Breast epithelium (tissue), 4 donors: ENCODE measurements at regions not wholly inside any gene's neighbourhood (a gene's known extent, or its start where the extent isn't known, plus 50 kb on each side); places are given as distances from the start of the nearest gene placed in this dataset.
"Not testable (repeated sequence)": the region's sequence is repeated elsewhere in the genome, so short reads cannot be mapped to it uniquely, and the experiment has no call there.

ENCODE experiments used
- DNase-seq, 2 donors: peaks; one replicate each; pipeline ENCODE4 v3.0.0-alpha.2; 2019; ENCODE audit warnings: low spot score in 2 of 2
- H3K27ac ChIP-seq, 2 donors: fragments of 200-600 bp; sonication (generic) in 1 of 2; one replicate each; pipeline ENCODE4 v1.5.1; 2016 to 2019; ENCODE audit warnings: mild to moderate bottlenecking in 1 of 2
- H3K27me3 ChIP-seq, 2 donors: fragments of 200-600 bp; sonication (generic) in 1 of 2; one replicate each; pipeline versions ENCODE4 v1.5.1 to v1.6.0; 2017 to 2019; ENCODE audit warnings: control low read depth in 1 of 2, mild to moderate bottlenecking in 1 of 2
- H3K36me3 ChIP-seq: fragments of 200-600 bp; one replicate; pipeline ENCODE4 v1.5.1; 2019
- H3K4me1 ChIP-seq, 2 donors: fragments of 200-600 bp; sonication (generic); one replicate each; pipeline ENCODE4 v1.5.1; 2016 to 2019; ENCODE audit warnings: control low read depth in 1 of 2
- H3K4me3 ChIP-seq, 3 donors: fragments of 200-600 bp; sonication (generic); 1 replicate in 2 of 3; 2 replicates in 1 of 3; pipeline ENCODE4 v1.5.1; 2016 to 2019; ENCODE audit warnings: mild to moderate bottlenecking in 3 of 3, moderate library complexity in 2 of 3
- H3K9me3 ChIP-seq, 2 donors: fragments of 200-600 bp; sonication (generic) in 1 of 2; one replicate each; pipeline ENCODE4 v1.5.1; 2016 to 2019; ENCODE audit warnings: control low read depth in 1 of 2
- POLR2A ChIP-seq: fragments of 450-650 bp; IDR thresholded peaks from one replicate; pipeline ENCODE4 v1.6.1; 2016; ENCODE audit warnings: antibody characterized with exemption, mild to moderate bottlenecking, moderate library complexity
- POLR2AphosphoS5 ChIP-seq, 3 donors: sonication (generic); formaldehyde crosslinking; IDR thresholded peaks; one replicate each; pipeline ENCODE4 v1.6.1; 2017; ENCODE audit warnings: antibody characterized with exemption in 3 of 3
- intact Hi-C: fragments of 100-400 bp; cut with DNase I; formaldehyde crosslinking; loops from one replicate; pipeline ENCODE4 v1.15.1; 2023; ENCODE audit warnings: low total_unique reads
- TF ChIP-seq, protein P1 (sequence below), 3 donors: fragments of 450-650 bp; IDR thresholded peaks; one replicate each; pipeline ENCODE4 v1.5.1; 2016 to 2017; ENCODE audit warnings: antibody characterized with exemption in 3 of 3, mild to moderate bottlenecking in 3 of 3, moderate library complexity in 3 of 3

DNA sequence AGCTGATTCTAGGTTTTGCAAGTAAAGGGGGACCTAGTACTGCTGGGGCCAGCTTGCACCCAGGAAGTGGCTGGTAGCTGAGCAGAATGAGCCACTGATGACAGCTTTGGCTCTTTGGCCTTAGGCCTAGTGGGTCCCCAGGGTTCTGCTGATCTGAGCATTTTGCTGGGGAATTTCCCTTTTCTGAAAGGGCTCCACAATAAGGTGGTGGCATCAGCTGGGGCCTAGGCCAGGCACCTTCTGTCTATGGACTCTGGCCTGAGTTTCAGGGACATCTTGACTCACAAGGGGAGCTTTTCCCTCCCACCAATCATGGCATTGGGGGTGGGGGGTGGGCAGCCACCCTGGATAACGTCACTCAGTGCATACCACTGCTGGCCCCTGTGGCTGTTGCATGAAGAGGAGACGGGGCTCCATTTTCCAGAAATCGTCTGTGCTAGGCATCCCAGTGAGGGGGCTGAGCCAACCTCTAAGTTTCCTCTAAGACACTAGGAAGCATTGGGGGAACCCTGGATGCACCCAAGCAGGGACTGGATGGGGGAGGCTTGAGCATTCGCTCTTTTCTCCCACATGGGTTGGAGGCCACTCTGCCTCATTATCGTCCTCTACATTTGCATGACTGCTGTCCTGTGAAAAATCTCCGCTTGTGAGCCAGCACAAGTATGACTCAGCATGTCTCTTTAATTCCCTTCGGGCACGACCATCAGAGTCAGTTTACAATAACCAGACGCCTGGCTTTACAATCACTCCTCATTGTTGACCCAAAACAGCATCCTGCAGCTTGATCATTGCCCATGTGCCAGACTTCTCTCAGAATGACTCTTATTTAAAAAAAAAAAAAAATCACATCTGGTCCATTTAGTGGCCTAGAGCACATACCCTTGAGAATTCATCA is 145.0 kb upstream of the THY1 start:
- no peak overlapping the region for H3K4me3 ChIP-seq
- H3K27ac ChIP-seq: no peak overlapping the region
- H3K27me3 ChIP-seq: no peaks in the 10 kb centered on the region
- DNase-seq: no peak
- H3K4me1 ChIP-seq: no peaks in the 10 kb centered on the region
- no peaks in the 10 kb centered on the region for H3K36me3 ChIP-seq
- intact Hi-C loops: no loop called here
- peaks cover 0 to 3% of the 10 kb centered on the region in 2 donors for H3K9me3 ChIP-seq
- TF ChIP-seq, protein P1, sequence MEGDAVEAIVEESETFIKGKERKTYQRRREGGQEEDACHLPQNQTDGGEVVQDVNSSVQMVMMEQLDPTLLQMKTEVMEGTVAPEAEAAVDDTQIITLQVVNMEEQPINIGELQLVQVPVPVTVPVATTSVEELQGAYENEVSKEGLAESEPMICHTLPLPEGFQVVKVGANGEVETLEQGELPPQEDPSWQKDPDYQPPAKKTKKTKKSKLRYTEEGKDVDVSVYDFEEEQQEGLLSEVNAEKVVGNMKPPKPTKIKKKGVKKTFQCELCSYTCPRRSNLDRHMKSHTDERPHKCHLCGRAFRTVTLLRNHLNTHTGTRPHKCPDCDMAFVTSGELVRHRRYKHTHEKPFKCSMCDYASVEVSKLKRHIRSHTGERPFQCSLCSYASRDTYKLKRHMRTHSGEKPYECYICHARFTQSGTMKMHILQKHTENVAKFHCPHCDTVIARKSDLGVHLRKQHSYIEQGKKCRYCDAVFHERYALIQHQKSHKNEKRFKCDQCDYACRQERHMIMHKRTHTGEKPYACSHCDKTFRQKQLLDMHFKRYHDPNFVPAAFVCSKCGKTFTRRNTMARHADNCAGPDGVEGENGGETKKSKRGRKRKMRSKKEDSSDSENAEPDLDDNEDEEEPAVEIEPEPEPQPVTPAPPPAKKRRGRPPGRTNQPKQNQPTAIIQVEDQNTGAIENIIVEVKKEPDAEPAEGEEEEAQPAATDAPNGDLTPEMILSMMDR (IDR thresholded peaks at IDR 0.05): no peak
- TF ChIP-seq POLR2A: no peak
- no peak for TF ChIP-seq POLR2AphosphoS5 (IDR thresholded peaks at IDR 0.05)

DNA sequence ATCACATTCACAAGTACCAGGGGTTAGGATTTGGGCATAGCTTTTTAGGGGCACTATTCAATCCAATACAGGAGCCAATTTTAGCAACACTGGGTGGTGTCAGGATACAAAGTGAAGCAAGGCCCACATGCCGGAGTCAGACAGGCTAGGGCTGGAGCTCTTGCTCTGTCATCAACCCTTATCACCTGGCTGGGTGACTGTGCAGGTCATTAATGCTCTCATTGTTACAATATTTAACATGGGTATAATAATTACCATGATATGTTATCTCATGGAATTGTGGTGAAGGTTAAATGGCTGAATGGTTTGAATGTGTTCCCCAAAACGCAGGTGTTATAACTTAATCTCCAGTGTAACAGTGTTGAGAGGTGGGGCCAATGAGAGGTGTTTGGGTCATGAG is 143.3 kb upstream of the THY1 start:
- no peaks in the 10 kb centered on the region for H3K27me3 ChIP-seq
- intact Hi-C loops: no loop called here
- H3K9me3 ChIP-seq: peaks cover 0 to 7% of the 10 kb centered on the region in 2 donors
- H3K4me3 ChIP-seq: no peak overlapping the region
- H3K27ac ChIP-seq: no peak overlapping the region
- TF ChIP-seq POLR2AphosphoS5 (IDR thresholded peaks at IDR 0.05) (no peak), POLR2A (no peak)
- TF ChIP-seq, protein P1 (IDR thresholded peaks at IDR 0.05): no peak
- no peak for DNase-seq
- no peaks in the 10 kb centered on the region for H3K36me3 ChIP-seq
- H3K4me1 ChIP-seq: no peaks in the 10 kb centered on the region

DNA sequence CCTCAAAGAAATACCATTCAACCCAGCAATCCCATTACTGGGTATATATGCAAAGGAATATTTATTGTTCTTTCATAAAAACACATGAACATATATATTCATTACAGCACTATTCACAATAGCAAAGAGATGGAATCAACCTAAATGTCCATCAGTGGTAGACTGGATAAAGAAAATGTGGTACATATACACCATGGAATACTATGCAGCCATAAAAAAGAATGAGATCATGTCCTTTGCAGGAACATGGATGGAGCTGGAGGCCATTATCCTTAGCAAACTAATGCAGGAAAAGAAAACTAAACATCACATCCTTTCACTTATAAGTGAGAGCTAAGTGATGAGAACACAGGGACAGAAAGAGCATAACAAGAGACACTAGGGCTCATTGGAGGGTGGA is 142.7 kb upstream of the THY1 start:
- H3K36me3 ChIP-seq, H3K4me1 ChIP-seq, DNase-seq, H3K27ac ChIP-seq, intact Hi-C loops, H3K9me3 ChIP-seq, H3K4me3 ChIP-seq, H3K27me3 ChIP-seq: not testable (repeated sequence)

DNA sequence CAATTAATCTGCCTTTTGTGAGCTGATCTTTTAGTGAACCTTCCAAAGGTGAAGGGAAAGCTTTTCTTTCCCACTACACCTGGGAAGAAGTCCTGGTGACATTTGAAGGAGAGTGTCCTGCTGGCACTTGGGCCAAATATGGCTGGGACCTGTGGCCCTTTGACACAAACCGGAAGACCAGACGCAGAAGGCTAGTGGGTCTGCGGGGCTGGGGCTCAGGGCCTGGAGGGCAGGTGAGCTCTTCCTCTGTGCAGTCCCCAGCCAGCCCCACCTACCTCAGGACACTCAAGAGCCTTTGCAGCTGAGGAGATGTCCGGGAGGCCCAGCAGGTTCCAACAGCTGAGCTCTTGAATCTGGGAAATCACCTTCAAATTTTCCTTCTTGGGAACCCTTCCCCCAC is 138.0 kb upstream of the THY1 start:
- TF ChIP-seq, protein P1 (IDR thresholded peaks at IDR 0.05): no peak
- TF ChIP-seq POLR2A (no peak), POLR2AphosphoS5 (IDR thresholded peaks at IDR 0.05) (no peak)
- no peak for DNase-seq
- H3K36me3 ChIP-seq: no peaks in the 10 kb centered on the region
- H3K27me3 ChIP-seq: no peaks in the 10 kb centered on the region
- H3K4me1 ChIP-seq: no peaks in the 10 kb centered on the region
- peaks cover 2 to 7% of the 10 kb centered on the region in 2 donors for H3K9me3 ChIP-seq
- no peak overlapping the region for H3K4me3 ChIP-seq
- intact Hi-C loops: no loop called here
- no peak overlapping the region for H3K27ac ChIP-seq

DNA sequence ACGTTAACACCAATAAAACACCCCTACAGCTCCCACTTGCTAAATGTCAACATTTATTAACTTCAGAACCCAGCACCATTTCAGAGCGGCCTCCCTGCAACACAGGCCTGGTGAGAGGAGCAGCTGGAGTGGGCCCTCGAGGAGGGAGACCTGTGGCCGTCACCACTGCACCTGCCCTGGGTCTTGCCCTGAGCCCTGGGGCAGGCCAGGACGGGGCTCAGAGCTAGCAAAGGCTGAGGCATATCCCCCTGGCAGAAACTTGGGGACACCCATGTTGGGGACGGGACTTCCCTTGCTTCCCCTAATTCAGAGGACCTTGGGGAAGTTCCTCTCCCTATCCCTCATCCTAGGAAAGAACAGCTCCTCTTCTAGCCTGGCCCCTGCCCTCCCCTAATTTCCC is 137.3 kb upstream of the THY1 start:
- Histone ChIP-seq H3K4me3 (no peak overlapping the region), H3K36me3 (no peaks in the 10 kb centered on the region), H3K27ac (no peak overlapping the region), H3K4me1 (no peaks in the 10 kb centered on the region), H3K27me3 (no peaks in the 10 kb centered on the region), H3K9me3 (peaks cover 7% of the 10 kb centered on the region in 2 donors)
- TF ChIP-seq POLR2A: no peak
- TF ChIP-seq, protein P1 (IDR thresholded peaks at IDR 0.05): no peak
- TF ChIP-seq POLR2AphosphoS5 (IDR thresholded peaks at IDR 0.05): no peak
- DNase-seq: no peak
- intact Hi-C loops: no loop called here
